HG02938 (cell line): ENCODE measurements at regions not wholly inside any gene's neighbourhood (a gene's known extent, or its start where the extent isn't known, plus 50 kb on each side); places are given as distances from the start of the nearest gene placed in this dataset.
"Not testable (repeated sequence)": the region's sequence is repeated elsewhere in the genome, so short reads cannot be mapped to it uniquely, and the experiment has no call there.

Experiments used
- ATAC-seq: cut with Tn5 transposase; IDR thresholded peaks from one replicate; pipeline ENCODE4 v1.9.1; 2021; ENCODE audit warnings: mild to moderate bottlenecking, moderate library complexity; ENCODE audit not compliant: unreplicated experiment

GRCh38 chr11:87878373-87878825 is 296.8 kb downstream of the RAB38 start:
- no peak for ATAC-seq

- no peak for ATAC-seq
Observed at GRCh38 chr11:87871056-87871455, 304.2 kb downstream of the RAB38 start.

GRCh38 chr11:87870086-87870485 is 305.2 kb downstream of the RAB38 start:
- no peak for ATAC-seq

GRCh38 chr11:87866951-87867350 is 308.3 kb downstream of the RAB38 start:
- ATAC-seq, result no peak

GRCh38 chr11:87861030-87861429 is 314.2 kb downstream of the RAB38 start:
- ATAC-seq, result no peak

- no peak for ATAC-seq
Observed at GRCh38 chr11:87859636-87860035, 315.6 kb downstream of the RAB38 start.

- ATAC-seq, result no peak
Observed at GRCh38 chr11:87851827-87852226, 323.4 kb downstream of the RAB38 start.

- ATAC-seq, result no peak
Observed at GRCh38 chr11:87851234-87851633, 324.0 kb downstream of the RAB38 start.

GRCh38 chr11:87849216-87849615 is 326.0 kb downstream of the RAB38 start:
- no peak for ATAC-seq

- no peak for ATAC-seq
Observed at GRCh38 chr11:87840786-87841185, 334.5 kb downstream of the RAB38 start.

- ATAC-seq, result no peak
Observed at GRCh38 chr11:87832211-87832610, 343.0 kb downstream of the RAB38 start.

- no peak for ATAC-seq
Observed at GRCh38 chr11:87820011-87820410, 355.2 kb downstream of the RAB38 start.

- ATAC-seq, result no peak
Observed at GRCh38 chr11:87819151-87819550, 356.1 kb downstream of the RAB38 start.

GRCh38 chr11:87812571-87813365 is 362.5 kb downstream of the RAB38 start:
- ATAC-seq, result no peak

- ATAC-seq, result no peak
Observed at GRCh38 chr11:87810486-87810885, 364.8 kb downstream of the RAB38 start.

- no peak for ATAC-seq
Observed at GRCh38 chr11:87809256-87809655, 366.0 kb downstream of the RAB38 start.

GRCh38 chr11:87804176-87804575 is 371.1 kb downstream of the RAB38 start:
- no peak for ATAC-seq

GRCh38 chr11:87803748-87804147 is 371.5 kb downstream of the RAB38 start:
- ATAC-seq, result no peak

- ATAC-seq, result not testable (repeated sequence)
Observed at GRCh38 chr11:87784862-87785261, 390.4 kb downstream of the RAB38 start.

- no peak for ATAC-seq
Observed at GRCh38 chr11:87780068-87780413, 395.2 kb downstream of the RAB38 start.

GRCh38 chr11:87779276-87780067 is 395.8 kb downstream of the RAB38 start:
- no peak for ATAC-seq

GRCh38 chr11:87778357-87778756 is 396.9 kb downstream of the RAB38 start:
- ATAC-seq, result no peak
